Upper lobe of right lung (tissue), 1 donor: ENCODE measurements at regions not wholly inside any gene's neighbourhood (a gene's known extent, or its start where the extent isn't known, plus 50 kb on each side); places are given as distances from the start of the nearest gene placed in this dataset.

ENCODE experiments used
- ATAC-seq: fragments of 200-7000 bp; cut with Tn5 transposase; one replicate; pipeline ENCODE4 v1.9.1; 2020; ENCODE audit warnings: mild to moderate bottlenecking, moderate library complexity
- DNase-seq: peaks from one replicate; pipeline ENCODE4 v3.0.0-alpha.2; 2020
- H3K27ac ChIP-seq: fragments of 200-600 bp; one replicate; pipeline ENCODE4 v1.8.0; 2022
- H3K27me3 ChIP-seq: fragments of 200-600 bp; one replicate; pipeline ENCODE4 v1.8.0; 2022; ENCODE audit warnings: mild to moderate bottlenecking
- H3K36me3 ChIP-seq: fragments of 200-600 bp; one replicate; pipeline ENCODE4 v1.8.0; 2022
- H3K4me1 ChIP-seq: fragments of 200-600 bp; one replicate; pipeline ENCODE4 v1.8.0; 2022
- H3K4me3 ChIP-seq: fragments of 200-600 bp; one replicate; pipeline ENCODE4 v1.8.0; 2022; ENCODE audit warnings: mild to moderate bottlenecking
- H3K9me3 ChIP-seq: fragments of 200-600 bp; one replicate; pipeline ENCODE4 v1.8.0; 2022
- intact Hi-C: fragments of 100-400 bp; cut with DNase I; formaldehyde crosslinking; loops from one replicate; pipeline ENCODE4 v1.11.0; 2022
- TF ChIP-seq, protein P1 (sequence below): fragments of 200-600 bp; IDR thresholded peaks from one replicate; pipeline ENCODE4 v1.8.0; 2022; ENCODE audit warnings: antibody characterized with exemption
- donor health status: DM: no; HTN: yes; CAD: no; lungs with severe emphysema.

DNA sequence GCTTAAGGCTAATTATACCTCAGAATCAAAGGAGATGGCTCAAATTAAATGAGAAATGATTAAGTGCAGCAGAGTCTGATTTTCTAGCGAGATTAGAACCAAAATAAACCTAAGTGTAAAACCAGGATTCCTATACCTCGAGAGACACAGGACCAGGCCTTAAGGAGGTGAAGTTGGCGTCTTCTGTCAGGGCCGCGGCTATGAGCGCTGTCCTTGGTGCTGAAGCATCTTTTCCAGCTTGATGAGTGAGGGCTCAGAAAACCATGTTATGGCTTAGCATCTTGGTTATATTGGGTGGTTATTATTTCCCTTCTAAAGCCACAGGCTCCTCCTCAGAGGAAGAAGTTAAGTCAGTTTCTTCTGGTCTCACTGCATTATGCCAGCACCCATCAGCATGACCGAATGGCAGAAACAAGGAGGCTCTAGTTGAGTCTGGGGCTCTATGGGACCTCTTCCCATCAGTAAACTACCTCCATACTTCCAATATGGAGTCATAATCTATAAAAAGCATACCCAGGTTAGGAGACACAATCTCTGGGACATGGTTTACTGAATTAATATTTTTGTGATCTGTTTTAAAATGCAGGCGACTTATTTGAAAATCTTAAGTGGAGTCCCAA, 120.1 kb upstream of the NMNAT3 start:
- TF ChIP-seq, protein P1, sequence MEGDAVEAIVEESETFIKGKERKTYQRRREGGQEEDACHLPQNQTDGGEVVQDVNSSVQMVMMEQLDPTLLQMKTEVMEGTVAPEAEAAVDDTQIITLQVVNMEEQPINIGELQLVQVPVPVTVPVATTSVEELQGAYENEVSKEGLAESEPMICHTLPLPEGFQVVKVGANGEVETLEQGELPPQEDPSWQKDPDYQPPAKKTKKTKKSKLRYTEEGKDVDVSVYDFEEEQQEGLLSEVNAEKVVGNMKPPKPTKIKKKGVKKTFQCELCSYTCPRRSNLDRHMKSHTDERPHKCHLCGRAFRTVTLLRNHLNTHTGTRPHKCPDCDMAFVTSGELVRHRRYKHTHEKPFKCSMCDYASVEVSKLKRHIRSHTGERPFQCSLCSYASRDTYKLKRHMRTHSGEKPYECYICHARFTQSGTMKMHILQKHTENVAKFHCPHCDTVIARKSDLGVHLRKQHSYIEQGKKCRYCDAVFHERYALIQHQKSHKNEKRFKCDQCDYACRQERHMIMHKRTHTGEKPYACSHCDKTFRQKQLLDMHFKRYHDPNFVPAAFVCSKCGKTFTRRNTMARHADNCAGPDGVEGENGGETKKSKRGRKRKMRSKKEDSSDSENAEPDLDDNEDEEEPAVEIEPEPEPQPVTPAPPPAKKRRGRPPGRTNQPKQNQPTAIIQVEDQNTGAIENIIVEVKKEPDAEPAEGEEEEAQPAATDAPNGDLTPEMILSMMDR: no peak
- Histone ChIP-seq H3K27ac (no peak overlapping the region), H3K4me1 (no peaks in the 10 kb centered on the region), H3K36me3 (no peaks in the 10 kb centered on the region), H3K27me3 (no peaks in the 10 kb centered on the region), H3K9me3 (no peaks in the 10 kb centered on the region), H3K4me3 (no peak overlapping the region)
- peak; percentile 36 for ATAC-seq
- no peak for DNase-seq
- intact Hi-C loops: no loop called here

GRCh38 chr3:139794469-139795265, 116.9 kb upstream of the NMNAT3 start:
- TF ChIP-seq, protein P1: no peak
- H3K4me1 ChIP-seq: no peaks in the 10 kb centered on the region
- H3K9me3 ChIP-seq: no peaks in the 10 kb centered on the region
- no peaks in the 10 kb centered on the region for H3K27me3 ChIP-seq
- ATAC-seq (no peak), DNase-seq (no peak)
- no peaks in the 10 kb centered on the region for H3K36me3 ChIP-seq
- no peak overlapping the region for H3K4me3 ChIP-seq
- no peak overlapping the region for H3K27ac ChIP-seq
- intact Hi-C loops: no loop called here

DNA sequence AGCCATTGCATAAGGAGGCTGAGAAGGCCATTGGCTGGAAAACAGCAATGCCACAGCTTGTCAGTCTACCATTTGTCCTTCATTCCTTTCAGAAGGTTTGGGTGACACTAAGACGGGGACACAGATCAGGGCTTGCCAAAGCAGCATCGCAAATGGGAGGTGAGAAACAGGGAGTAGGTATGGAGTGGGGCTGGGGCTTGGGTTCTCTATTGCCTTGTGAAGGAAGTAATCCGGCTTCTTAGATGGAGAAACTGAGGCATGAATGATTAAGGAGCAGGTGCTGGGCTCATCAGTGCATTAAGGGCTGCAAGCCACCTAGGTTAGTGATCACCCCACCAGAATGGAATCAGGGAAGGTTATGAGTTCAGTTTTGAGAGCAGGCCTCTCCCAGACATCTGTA, 115.6 kb upstream of the NMNAT3 start:
- no peak overlapping the region for H3K27ac ChIP-seq
- no peaks in the 10 kb centered on the region for H3K36me3 ChIP-seq
- no peak overlapping the region for H3K4me3 ChIP-seq
- ATAC-seq (no peak), DNase-seq (no peak)
- H3K9me3 ChIP-seq: no peaks in the 10 kb centered on the region
- intact Hi-C loops: no loop called here
- no peaks in the 10 kb centered on the region for H3K27me3 ChIP-seq
- H3K4me1 ChIP-seq: no peaks in the 10 kb centered on the region
- TF ChIP-seq, protein P1: no peak

DNA sequence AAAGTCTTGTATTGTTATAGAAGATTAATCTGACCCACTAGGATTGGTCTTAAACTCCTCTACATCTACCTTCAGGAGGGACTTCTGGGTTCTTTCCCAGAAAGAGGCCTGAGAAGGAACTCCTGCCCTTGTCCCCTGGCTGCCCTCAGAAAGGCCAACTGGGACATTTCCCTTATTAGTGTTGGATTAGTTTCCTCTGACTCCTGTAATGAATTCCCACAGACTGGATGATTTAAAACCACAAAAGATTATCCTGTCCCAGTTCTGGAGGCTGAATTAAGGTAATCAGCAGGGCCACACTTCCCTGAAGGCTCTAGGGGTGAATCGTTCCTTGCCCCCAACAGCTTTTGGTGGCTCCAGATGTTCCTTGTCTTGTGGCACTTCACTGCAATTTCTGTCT, 102.8 kb upstream of the NMNAT3 start:
- intact Hi-C loops: no loop called here
- TF ChIP-seq, protein P1: no peak

GRCh38 chr3:139778682-139779233, 101.0 kb upstream of the NMNAT3 start:
- intact Hi-C loops: no loop called here
- ATAC-seq (no peak), DNase-seq (no peak)
- H3K27me3 ChIP-seq: no peaks in the 10 kb centered on the region
- no peak overlapping the region for H3K27ac ChIP-seq
- H3K4me1 ChIP-seq: no peaks in the 10 kb centered on the region
- TF ChIP-seq, protein P1: no peak
- H3K4me3 ChIP-seq: no peak overlapping the region
- H3K36me3 ChIP-seq: no peaks in the 10 kb centered on the region
- no peaks in the 10 kb centered on the region for H3K9me3 ChIP-seq

More for the DNA sequence above, 102.8 kb upstream of the NMNAT3 start:
- no peak overlapping the region for H3K4me3 ChIP-seq
- no peaks in the 10 kb centered on the region for H3K36me3 ChIP-seq
- H3K27ac ChIP-seq: no peak overlapping the region
- H3K9me3 ChIP-seq: no peaks in the 10 kb centered on the region
- H3K4me1 ChIP-seq: no peaks in the 10 kb centered on the region
- DNase-seq (no peak), ATAC-seq (no peak)
- H3K27me3 ChIP-seq: no peaks in the 10 kb centered on the region
